GM23248 (cell line): ENCODE measurements at regions not wholly inside any gene's neighbourhood (a gene's known extent, or its start where the extent isn't known, plus 50 kb on each side); places are given as distances from the start of the nearest gene placed in this dataset.

Experiments used
- DNase-seq: peaks from one replicate; pipeline ENCODE4 v3.0.0-alpha.2; 2015
- H2AFZ ChIP-seq: fragments of 200-600 bp; sonication (generic); 2 replicates; pipeline ENCODE4 v1.6.1; 2016; ENCODE audit warnings: antibody characterized with exemption
- H3F3A ChIP-seq: fragments of 200-600 bp; sonication (generic); 2 replicates; pipeline ENCODE4 v1.6.1; 2016; ENCODE audit warnings: mild to moderate bottlenecking, antibody characterized with exemption, mixed run types; ENCODE audit not compliant: insufficient read depth
- H3K27ac ChIP-seq: fragments of 200-600 bp; sonication (generic); 2 replicates; pipeline ENCODE4 v1.5.1; 2016; ENCODE audit warnings: mild to moderate bottlenecking
- H3K27me3 ChIP-seq: fragments of 200-600 bp; sonication (generic); replicated peaks from 2 replicates; pipeline ENCODE4 v1.6.1; 2016; ENCODE audit warnings: mild to moderate bottlenecking; ENCODE audit not compliant: insufficient read depth
- H3K36me3 ChIP-seq: fragments of 200-600 bp; sonication (generic); 2 replicates; pipeline ENCODE4 v1.6.1; 2016; ENCODE audit warnings: low read depth, mild to moderate bottlenecking
- H3K4me1 ChIP-seq: fragments of 200-600 bp; sonication (generic); 2 replicates; pipeline ENCODE4 v1.6.1; 2016; ENCODE audit warnings: mild to moderate bottlenecking; ENCODE audit not compliant: insufficient read depth
- H3K4me2 ChIP-seq: fragments of 200-600 bp; sonication (generic); one replicate; pipeline ENCODE4 v1.6.1; 2016; ENCODE audit warnings: mild to moderate bottlenecking; ENCODE audit not compliant: unreplicated experiment
- H3K4me3 ChIP-seq: fragments of 200-600 bp; sonication (generic); 2 replicates; pipeline ENCODE4 v1.5.1; 2016; ENCODE audit warnings: mild to moderate bottlenecking
- H3K79me2 ChIP-seq: fragments of 200-600 bp; sonication (generic); 2 replicates; pipeline ENCODE4 v1.6.1; 2016; ENCODE audit warnings: mild to moderate bottlenecking; ENCODE audit not compliant: insufficient read depth
- H3K9ac ChIP-seq: fragments of 200-600 bp; sonication (generic); 2 replicates; pipeline ENCODE4 v1.6.1; 2016; ENCODE audit warnings: mild to moderate bottlenecking
- H3K9me2 ChIP-seq: fragments of 200-600 bp; sonication (generic); 2 replicates; pipeline ENCODE4 v1.6.1; 2016; ENCODE audit warnings: mixed run types, mild to moderate bottlenecking, moderate library complexity; ENCODE audit not compliant: insufficient read depth
- H3K9me3 ChIP-seq: fragments of 200-600 bp; sonication (generic); one replicate; pipeline ENCODE4 v1.6.1; 2017; ENCODE audit warnings: low read depth
- H4K20me1 ChIP-seq: fragments of 200-600 bp; sonication (generic); 2 replicates; pipeline ENCODE4 v1.6.0; 2016; ENCODE audit not compliant: insufficient read depth
- EZH2 ChIP-seq: fragments of 200-600 bp; sonication (generic); IDR thresholded peaks from 2 replicates; pipeline ENCODE4 v1.6.1; 2018; ENCODE audit warnings: antibody characterized with exemption, mild to moderate bottlenecking; ENCODE audit not compliant: insufficient read depth, poor library complexity, severe bottlenecking
- EZH2phosphoT487 ChIP-seq: fragments of 200-600 bp; sonication (generic); IDR thresholded peaks from 2 replicates; pipeline ENCODE4 v1.6.1; 2018; ENCODE audit warnings: antibody characterized with exemption, moderate library complexity, mild to moderate bottlenecking, low read depth; ENCODE audit not compliant: insufficient read depth
- WGBS, 2 experiments: methylation state at CpG; one replicate each; pipeline ENCODE4 v1.1.6; 2015 to 2017; ENCODE audit warnings: low lambda C conversion rate in 2 of 2, low coverage in 1 of 2; ENCODE audit errors: missing lambda C conversion rate in 2 of 2; 5-methylcytosine and 5-hydroxymethylcytosine counted together
- in situ Hi-C: fragments of 300-500 bp; cut with MboI; formaldehyde crosslinking; loops from 2 replicates; pipeline ENCODE4 v1.15.0; 2020

DNA sequence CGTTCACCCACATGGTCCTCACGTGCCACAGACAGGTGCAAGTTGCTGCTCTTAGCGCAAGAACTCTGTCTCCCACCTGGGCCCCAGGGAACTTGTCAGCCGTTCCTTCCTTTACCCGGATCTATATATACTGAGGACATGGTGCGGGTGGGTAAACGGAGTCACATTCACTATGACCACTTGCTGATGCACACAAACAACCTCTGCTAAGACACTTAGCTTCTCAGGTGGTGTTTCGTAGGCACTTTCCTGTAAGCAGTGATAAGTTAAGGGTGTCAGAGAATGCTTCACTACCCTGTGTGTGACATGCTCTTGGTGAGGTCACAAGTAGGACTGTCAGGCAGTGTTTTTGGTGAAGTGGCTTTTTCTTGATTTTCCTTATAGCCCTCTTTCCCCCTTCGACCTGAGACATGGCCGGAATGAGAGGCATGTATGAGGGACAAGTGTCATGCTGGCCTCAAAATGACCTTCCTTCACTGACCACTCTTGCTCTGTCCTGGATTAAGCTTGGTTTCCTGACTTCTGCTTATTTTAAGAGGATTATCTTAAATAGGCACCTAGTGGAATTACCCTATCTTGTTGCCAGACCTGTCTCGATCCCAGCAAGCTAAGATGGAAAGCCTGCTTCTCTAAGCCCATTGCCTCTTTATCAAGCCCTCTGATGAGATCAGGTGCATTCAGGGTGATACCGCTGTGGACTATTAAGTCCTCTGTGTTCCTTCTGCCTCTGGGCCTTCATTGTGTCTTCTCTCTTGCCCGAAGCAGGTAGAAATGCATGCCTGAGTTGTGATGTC is 97.1 kb upstream of the CELF4 start:
- no peaks in the 10 kb centered on the region for H3F3A ChIP-seq
- no peak overlapping the region for H3K27ac ChIP-seq
- TF ChIP-seq EZH2, result no peak
- TF ChIP-seq EZH2phosphoT487, result no peak
- DNase-seq, result no peak
- no peaks in the 10 kb centered on the region for H3K36me3 ChIP-seq
- no peaks in the 10 kb centered on the region for H3K27me3 ChIP-seq
- in situ Hi-C loops, result no loop called here
- 39 to 49% methylated on average over 13 of the region's 13 CpGs for WGBS, 2 experiments
- no peaks in the 10 kb centered on the region for H4K20me1 ChIP-seq
- H3K4me1 ChIP-seq, result no peaks in the 10 kb centered on the region
- H2AFZ ChIP-seq, result no peak overlapping the region
- no peaks in the 10 kb centered on the region for H3K79me2 ChIP-seq
- H3K4me2 ChIP-seq, result no peak overlapping the region
- no peak overlapping the region for H3K9ac ChIP-seq
- H3K9me2 ChIP-seq, result no peaks in the 10 kb centered on the region
- H3K9me3 ChIP-seq, result no peaks in the 10 kb centered on the region
- no peak overlapping the region for H3K4me3 ChIP-seq

DNA sequence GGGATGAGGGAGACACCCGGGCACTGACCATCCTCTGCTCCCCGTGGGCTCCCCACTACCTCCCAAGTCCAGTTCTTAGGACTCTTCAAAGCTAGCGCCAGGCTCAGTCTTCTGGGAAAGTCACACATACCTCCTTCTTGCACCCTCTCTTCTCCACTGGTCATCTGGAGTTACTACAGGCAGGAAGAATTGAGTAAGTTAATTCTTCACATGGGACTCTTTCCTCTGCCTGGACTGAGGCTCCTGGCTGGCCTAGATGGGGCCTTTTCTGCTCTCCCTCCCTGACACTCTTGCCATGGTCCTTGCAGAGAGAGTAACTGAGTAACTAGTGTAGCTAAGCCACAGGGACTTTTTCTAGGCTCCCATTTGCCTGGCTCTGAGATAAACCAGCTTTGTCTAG is 96.5 kb upstream of the CELF4 start:
- H3K4me1 ChIP-seq, result no peaks in the 10 kb centered on the region
- no peak for TF ChIP-seq EZH2phosphoT487
- H3K27ac ChIP-seq, result no peak overlapping the region
- H3K9me2 ChIP-seq, result no peaks in the 10 kb centered on the region
- H3K27me3 ChIP-seq, result no peaks in the 10 kb centered on the region
- H4K20me1 ChIP-seq, result no peaks in the 10 kb centered on the region
- in situ Hi-C loops, result no loop called here
- no peaks in the 10 kb centered on the region for H3K79me2 ChIP-seq
- no peaks in the 10 kb centered on the region for H3K9me3 ChIP-seq
- no peaks in the 10 kb centered on the region for H3K36me3 ChIP-seq
- no peak for DNase-seq
- H3K9ac ChIP-seq, result no peak overlapping the region
- no peaks in the 10 kb centered on the region for H3F3A ChIP-seq
- no peak overlapping the region for H3K4me2 ChIP-seq
- H2AFZ ChIP-seq, result no peak overlapping the region
- H3K4me3 ChIP-seq, result no peak overlapping the region
- 31 to 33% methylated on average over 3 of the region's 3 CpGs for WGBS, 2 experiments

DNA sequence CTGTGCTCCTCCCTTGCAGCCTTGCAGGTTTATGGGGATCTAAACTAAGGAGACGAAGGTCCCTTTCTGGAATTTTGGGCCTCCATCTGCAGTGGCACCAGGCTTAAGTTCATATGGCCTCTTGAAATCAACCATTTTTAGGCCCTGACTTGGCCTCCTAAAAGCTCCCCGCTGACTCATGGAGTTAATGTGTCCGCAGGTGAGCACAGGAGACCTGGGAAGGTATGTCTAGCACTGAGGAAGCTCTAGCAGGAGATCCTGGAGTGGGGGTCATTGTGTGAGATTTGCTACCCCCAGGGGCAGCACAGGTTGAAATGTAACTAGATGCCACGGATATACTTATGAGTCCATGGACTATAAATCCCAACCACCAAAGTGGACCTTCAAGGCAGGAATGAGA is 95.9 kb upstream of the CELF4 start:
- no peaks in the 10 kb centered on the region for H3F3A ChIP-seq
- H2AFZ ChIP-seq, result no peak overlapping the region
- no peak overlapping the region for H3K27ac ChIP-seq
- no peaks in the 10 kb centered on the region for H3K9me2 ChIP-seq
- H3K9ac ChIP-seq, result no peak overlapping the region
- no peaks in the 10 kb centered on the region for H3K4me1 ChIP-seq
- TF ChIP-seq EZH2phosphoT487, result no peak
- no peak for TF ChIP-seq EZH2
- H3K9me3 ChIP-seq, result no peaks in the 10 kb centered on the region
- WGBS, 2 experiments, result 32 to 41% methylated on average over 4 of the region's 4 CpGs
- H4K20me1 ChIP-seq, result no peaks in the 10 kb centered on the region
- H3K79me2 ChIP-seq, result no peaks in the 10 kb centered on the region
- H3K27me3 ChIP-seq, result no peaks in the 10 kb centered on the region
- H3K36me3 ChIP-seq, result no peaks in the 10 kb centered on the region
- H3K4me2 ChIP-seq, result no peak overlapping the region
- in situ Hi-C loops, result no loop called here
- DNase-seq, result no peak
- H3K4me3 ChIP-seq, result no peak overlapping the region

- no peaks in the 10 kb centered on the region for H3K36me3 ChIP-seq
- H3K9ac ChIP-seq, result no peak overlapping the region
- no peaks in the 10 kb centered on the region for H3K27me3 ChIP-seq
- DNase-seq, result no peak
- TF ChIP-seq EZH2phosphoT487 (no peak), EZH2 (no peak)
- H3K4me3 ChIP-seq, result no peak overlapping the region
- no peak overlapping the region for H3K27ac ChIP-seq
- H4K20me1 ChIP-seq, result no peaks in the 10 kb centered on the region
- H3K9me2 ChIP-seq, result no peaks in the 10 kb centered on the region
- no peaks in the 10 kb centered on the region for H3K4me1 ChIP-seq
- no peaks in the 10 kb centered on the region for H3K79me2 ChIP-seq
- H2AFZ ChIP-seq, result no peak overlapping the region
- WGBS, 2 experiments, result 5 to 19% methylated on average over 4 of the region's 4 CpGs
- H3K4me2 ChIP-seq, result no peak overlapping the region
- no peaks in the 10 kb centered on the region for H3F3A ChIP-seq
- in situ Hi-C loops, result no loop called here
- H3K9me3 ChIP-seq, result no peaks in the 10 kb centered on the region
Measured at GRCh38 chr18:37661061-37661460, 95.5 kb upstream of the CELF4 start.
